GM21786 (cell line): ENCODE measurements at regions not wholly inside any gene's neighbourhood (a gene's known extent, or its start where the extent isn't known, plus 50 kb on each side); places are given as distances from the start of the nearest gene placed in this dataset.
"Not testable (repeated sequence)": the region's sequence is repeated elsewhere in the genome, so short reads cannot be mapped to it uniquely, and the experiment has no call there.

Experiments used
- ATAC-seq: cut with Tn5 transposase; IDR thresholded peaks from one replicate; pipeline ENCODE4 v1.9.1; 2021; ENCODE audit not compliant: unreplicated experiment

DNA sequence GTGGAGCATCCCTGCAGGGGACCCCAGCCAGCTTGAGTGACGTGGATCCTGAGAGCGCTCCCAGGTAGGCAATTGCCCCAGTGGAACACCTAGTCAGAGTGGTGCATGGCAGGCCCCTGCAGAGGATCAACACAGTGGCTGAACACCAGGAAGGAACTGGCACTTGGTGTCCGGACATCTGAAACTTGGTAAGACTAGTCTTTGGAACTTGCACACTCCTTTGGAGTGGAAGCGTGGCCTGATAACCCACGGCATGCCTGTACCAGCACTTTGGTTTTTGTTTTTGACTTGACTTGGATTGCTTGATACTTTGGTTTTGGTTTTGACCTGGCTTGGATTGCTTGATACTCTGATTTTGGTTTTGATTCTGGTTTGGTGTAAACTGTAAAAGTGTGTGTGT is 69.9 kb upstream of the RAP1B start:
- not testable (repeated sequence) for ATAC-seq

DNA sequence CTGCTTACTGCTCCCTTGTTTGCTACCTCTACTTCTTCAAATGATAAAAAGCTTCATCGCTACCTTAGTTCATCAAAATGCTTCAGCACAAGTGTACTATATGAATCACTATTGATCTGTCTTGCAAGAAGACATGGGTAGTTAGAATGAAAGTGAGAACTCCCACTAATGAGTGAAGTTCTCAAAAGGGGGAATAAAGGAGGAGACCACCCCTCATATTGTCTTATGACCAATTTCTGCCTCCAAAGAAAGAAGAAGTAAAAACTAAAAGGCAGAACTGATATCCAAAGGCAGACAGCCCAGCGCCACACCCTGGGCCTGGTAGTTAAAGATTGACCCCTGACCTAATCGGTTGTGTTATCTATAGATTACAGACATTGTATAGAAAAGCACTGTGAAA is 63.4 kb upstream of the RAP1B start:
- not testable (repeated sequence) for ATAC-seq

DNA sequence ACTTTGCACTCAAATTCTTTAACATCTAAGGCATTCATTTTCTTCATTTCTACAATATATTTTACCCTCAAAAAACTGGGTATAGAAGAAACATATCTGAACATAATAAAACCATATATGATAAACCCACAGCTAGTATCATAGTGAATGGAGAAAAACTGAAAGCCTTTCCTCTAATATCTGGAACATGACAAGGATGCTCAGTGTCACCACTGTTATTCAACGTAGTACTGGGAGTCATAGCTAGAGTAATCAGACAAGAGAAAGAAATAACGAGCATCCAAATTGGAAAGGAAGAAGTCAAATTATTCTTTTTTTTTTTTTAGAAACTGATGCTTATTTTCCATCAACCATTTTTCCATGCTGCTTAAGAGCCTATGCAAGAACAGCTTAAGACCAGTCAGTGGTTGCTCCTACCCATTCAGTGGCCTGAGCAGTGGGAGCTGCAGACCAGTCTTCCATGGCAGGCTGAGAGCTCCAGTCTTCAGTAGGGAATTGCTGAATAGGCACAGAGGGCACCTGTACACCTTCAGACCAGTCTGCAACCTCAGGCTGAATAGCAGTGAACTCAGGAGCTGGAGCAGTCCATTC is 58.0 kb upstream of the RAP1B start:
- not testable (repeated sequence) for ATAC-seq

DNA sequence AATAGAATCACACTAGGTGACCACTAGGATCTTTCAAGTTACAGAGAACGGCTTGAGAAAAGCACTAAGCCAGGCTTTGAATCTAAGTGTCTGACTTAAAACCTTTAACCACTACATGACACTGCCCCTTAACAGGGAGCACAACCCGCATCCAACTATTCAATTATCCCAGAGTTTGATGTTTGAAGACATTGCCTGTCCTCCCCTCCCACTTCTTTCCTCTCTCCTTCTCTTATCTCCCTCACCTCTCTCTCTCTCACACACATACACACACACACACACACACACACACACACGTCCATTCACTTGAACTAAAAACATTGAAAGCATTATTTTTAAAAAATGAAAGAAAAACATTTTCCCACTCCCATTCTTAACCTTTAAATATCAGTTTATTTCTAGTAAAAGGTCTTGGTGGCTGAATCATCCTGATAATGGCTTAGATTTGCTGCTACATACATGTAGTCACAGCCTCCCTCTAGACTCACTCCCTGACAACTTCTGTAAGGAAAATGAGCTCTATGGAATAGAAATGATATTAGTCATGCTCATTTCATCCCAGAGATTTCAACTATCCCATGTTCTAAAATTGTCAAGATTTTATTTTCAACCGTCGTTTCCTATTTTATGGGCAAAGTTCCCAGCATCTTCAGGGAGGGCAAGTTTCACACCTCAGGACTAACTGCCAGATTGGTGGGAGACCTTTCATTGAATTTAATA is 53.5 kb upstream of the RAP1B start:
- ATAC-seq: no peak

DNA sequence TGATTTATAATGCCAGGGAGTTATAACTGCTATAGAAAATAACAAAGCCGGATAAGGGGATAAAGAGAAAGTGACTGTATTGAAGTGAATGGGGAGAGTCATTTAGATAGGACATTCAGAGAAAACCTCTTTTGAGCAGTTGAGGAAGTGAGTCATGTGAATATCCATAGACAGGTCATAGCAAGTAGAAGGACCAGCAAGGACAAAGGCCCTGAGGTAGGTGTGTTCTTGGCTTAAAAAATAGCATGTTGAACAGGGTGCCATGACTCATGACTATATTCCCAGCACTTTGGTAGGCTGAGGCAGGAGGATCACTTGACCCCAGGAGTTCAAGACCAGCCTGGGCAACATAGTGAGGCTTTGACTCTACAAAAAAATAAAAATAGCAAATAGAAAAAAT is 51.5 kb upstream of the RAP1B start:
- no peak for ATAC-seq

DNA sequence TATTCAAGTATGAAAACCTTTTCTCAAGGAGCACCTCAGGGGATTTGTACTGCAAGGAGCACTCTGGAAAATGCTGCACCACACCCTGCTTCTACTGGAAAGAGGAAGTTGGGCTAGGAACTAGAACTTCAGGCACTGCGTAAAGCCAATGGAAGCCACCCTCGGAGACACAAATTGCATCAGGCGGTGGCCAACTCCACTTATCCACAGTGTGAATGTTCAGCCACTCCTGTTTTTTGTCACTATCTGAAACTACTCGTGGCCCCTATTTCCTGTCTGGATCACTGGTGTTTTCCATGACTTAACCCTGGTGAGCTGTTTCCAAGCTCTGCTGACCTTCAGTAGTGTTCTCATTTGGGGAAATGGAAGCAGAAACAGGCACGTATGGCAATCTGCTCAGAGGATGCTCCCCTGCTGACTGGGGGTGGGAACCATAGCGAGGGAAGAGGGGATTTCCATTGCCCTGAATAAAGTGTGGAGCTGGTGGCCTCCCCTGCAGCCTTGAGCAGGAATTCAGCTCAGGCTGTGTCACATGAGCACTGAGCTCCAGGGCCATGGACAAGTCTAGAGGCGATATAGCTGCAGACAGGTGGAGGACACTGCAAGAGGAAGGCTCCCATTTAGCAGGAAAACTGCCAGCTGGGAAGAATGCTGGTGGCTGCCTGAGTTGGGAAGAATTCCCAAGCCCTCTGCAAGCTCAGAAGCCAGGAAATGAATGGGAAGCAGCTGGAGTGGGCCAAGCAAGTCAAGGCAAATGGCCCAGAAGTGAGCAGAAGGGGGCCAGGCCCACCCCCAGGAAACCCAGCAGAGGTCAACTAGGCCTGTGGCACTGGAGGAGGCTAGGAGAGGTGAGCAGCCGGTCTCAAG is 50.5 kb upstream of the RAP1B start:
- no peak for ATAC-seq

DNA sequence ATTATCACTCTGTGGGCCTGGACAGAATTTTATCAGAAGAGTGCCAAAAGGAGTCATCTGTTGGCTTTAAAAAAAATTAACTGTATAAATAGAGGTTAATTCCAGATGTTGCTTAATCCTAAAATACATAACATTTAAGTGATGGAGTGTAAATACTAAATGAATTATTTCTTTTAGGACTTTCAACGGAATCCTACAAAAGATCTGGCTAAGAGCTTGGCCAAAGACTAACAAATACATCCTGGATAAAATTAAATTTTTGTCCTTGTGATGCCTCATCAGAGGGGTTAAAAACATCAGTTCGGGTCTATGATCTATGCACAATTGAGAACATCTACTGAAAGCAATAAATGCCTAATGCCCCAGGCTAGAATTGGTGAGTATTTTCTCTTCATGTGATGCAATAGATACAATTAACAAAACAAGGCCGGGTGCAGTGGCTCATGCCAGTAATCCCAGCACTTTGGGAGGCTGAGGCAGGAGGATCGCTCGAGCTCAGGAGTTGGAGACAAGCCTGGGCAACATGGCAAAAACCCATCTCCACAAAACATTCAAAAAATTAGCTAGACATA is 49.8 kb upstream of the RAP1B start:
- ATAC-seq: no peak
